HepG2 (cell line): ENCODE measurements at regions not wholly inside any gene's neighbourhood (a gene's known extent, or its start where the extent isn't known, plus 50 kb on each side); places are given as distances from the start of the nearest gene placed in this dataset.

Experiments
- ATAC-seq: fragments of 200-7000 bp; cut with Tn5 transposase; 3 replicates; pipeline ENCODE4 v1.9.1; 2020; ENCODE audit warnings: mild to moderate bottlenecking, moderate library complexity
- BruUV-seq: library from RNA; stranded (reverse); fragments of 400-500 nt; replicated peaks from 2 replicates; lab custom pipeline; 2021; lab: Mats Ljungman, UMichigan
- CTCF ChIA-PET: fragments of 300-600 bp; formaldehyde crosslinking; extraction: SDS; loops from one replicate; lab custom pipeline; 2021; ENCODE audit warnings: low total read pairs, inconsistent platforms, low intra/inter-chr PET ratio; lab: Yijun Ruan, JAX
- POLR2A ChIA-PET: fragments of 350-600 bp; sonication (Branson Sonifier 250); formaldehyde crosslinking; loops from one replicate; lab custom pipeline; 2020; ENCODE audit warnings: antibody characterized with exemption, inconsistent platforms; lab: Yijun Ruan, JAX
- DNase-seq: peaks from one replicate; pipeline ENCODE4 v3.0.0-alpha.2; 2015; ENCODE audit warnings: low spot score
- FAIRE-seq: peaks from 3 replicates; lab custom pipeline; 2011; peaks lifted over from hg19 to GRCh38; lab: Jason Lieb, UNC
- H2AFZ ChIP-seq: one replicate; pipeline ENCODE4 v1.6.1; 2011; ENCODE audit warnings: low read length, inconsistent platforms
- H3K27ac ChIP-seq: fragments of 300-600 bp; 3 replicates; pipeline ENCODE4 v1.8.0; 2011; ENCODE audit warnings: mixed run types, mild to moderate bottlenecking, mixed read lengths, low read length, inconsistent platforms; ENCODE audit not compliant: insufficient read depth; ENCODE audit errors: extremely low read length
- H3K27me3 ChIP-seq, 2 experiments: fragments of 200-600 bp in 1 of 2; 2 replicates in 1 of 2; 3 replicates in 1 of 2; pipeline versions ENCODE4 v1.6.0 to v1.8.0; 2011; ENCODE audit warnings: low read length in 2 of 2, mild to moderate bottlenecking in 2 of 2, moderate library complexity in 2 of 2, inconsistent platforms in 1 of 2; ENCODE audit not compliant: insufficient read depth in 2 of 2, control insufficient read depth in 1 of 2
- H3K36me3 ChIP-seq, 2 experiments: fragments of 200-600 bp in 1 of 2; replicated peaks in 1 of 2; 2 replicates in 1 of 2; 3 replicates in 1 of 2; pipeline versions ENCODE4 v1.5.1 to v1.8.0; 2011; ENCODE audit warnings: low read length in 2 of 2, inconsistent platforms in 1 of 2; ENCODE audit not compliant: insufficient read depth in 2 of 2, control insufficient read depth in 1 of 2
- H3K4me1 ChIP-seq: 2 replicates; pipeline ENCODE4 v1.5.1; 2012; ENCODE audit warnings: low read length, inconsistent platforms; ENCODE audit not compliant: insufficient read depth
- H3K4me2 ChIP-seq: 2 replicates; pipeline ENCODE4 v1.6.0; 2011; ENCODE audit warnings: low read depth, low read length, inconsistent platforms
- H3K4me3 ChIP-seq, 3 experiments: fragments of 200-600 bp in 1 of 3; sonication (generic), shearing (Covaris generic) in 1 of 3; replicated peaks in 1 of 3; 2 replicates each; pipeline ENCODE4 v1.5.1; 2011 to 2016; ENCODE audit warnings: low read length in 3 of 3, inconsistent platforms in 2 of 3, low read depth in 2 of 3, mild to moderate bottlenecking in 2 of 3, control low read depth in 1 of 3, mixed read lengths in 1 of 3; ENCODE audit not compliant: insufficient read depth in 1 of 3
- H3K79me2 ChIP-seq: one replicate; pipeline ENCODE4 v1.6.1; 2011; ENCODE audit warnings: low read length, inconsistent platforms; ENCODE audit not compliant: insufficient read depth
- H3K9ac ChIP-seq: 2 replicates; pipeline ENCODE4 v1.6.0; 2011; ENCODE audit warnings: mild to moderate bottlenecking, low read depth, low read length, inconsistent platforms; ENCODE audit not compliant: insufficient read depth
- H3K9me3 ChIP-seq: 2 replicates; pipeline ENCODE4 v1.5.1; 2012; ENCODE audit warnings: mild to moderate bottlenecking, low read length
- H4K20me1 ChIP-seq: 2 replicates; pipeline ENCODE4 v1.6.0; 2011; ENCODE audit warnings: inconsistent platforms, mild to moderate bottlenecking, low read length, moderate library complexity; ENCODE audit not compliant: insufficient read depth
- KDM1A ChIP-seq: IDR thresholded peaks from 2 replicates; pipeline ENCODE4 v1.6.1; 2016; ENCODE audit warnings: missing compliant biosample characterization
- KDM6A ChIP-seq: IDR thresholded peaks from 2 replicates; pipeline ENCODE4 v1.6.1; 2016; ENCODE audit warnings: low read depth
- RAD21 ChIP-seq: fragments of 450-650 bp; formaldehyde crosslinking; IDR thresholded peaks from 2 replicates; pipeline ENCODE4 v1.5.0; 2020; ENCODE audit warnings: mild to moderate bottlenecking
- RAD51 ChIP-seq: fragments of 450-650 bp; IDR thresholded peaks from 2 replicates; pipeline ENCODE4 v1.6.1; 2016; ENCODE audit warnings: borderline replicate concordance
- SMYD3 ChIP-seq: sonication (generic); formaldehyde crosslinking; IDR thresholded peaks from 2 replicates; pipeline ENCODE4 v1.8.1; 2023; ENCODE audit warnings: mild to moderate bottlenecking, missing genetic modification reagents
- TARDBP ChIP-seq: sonication (generic); formaldehyde crosslinking; IDR thresholded peaks from 2 replicates; pipeline ENCODE4 v1.8.0; 2022; ENCODE audit warnings: mild to moderate bottlenecking, missing genetic modification reagents
- TCF7 ChIP-seq: sonication (generic); IDR thresholded peaks from 2 replicates; pipeline ENCODE4 v1.6.1; 2016; ENCODE audit warnings: antibody characterized with exemption, low read depth
- TP53 ChIP-seq: sonication (generic); formaldehyde crosslinking; conservative IDR thresholded peaks from 2 replicates; pipeline ENCODE4 v1.4.0; 2020; ENCODE audit warnings: missing genetic modification reagents
- YY1 ChIP-seq: IDR thresholded peaks from 2 replicates; pipeline ENCODE4 v1.6.1; 2011; ENCODE audit warnings: low read length, low read depth, moderate library complexity, mild to moderate bottlenecking; ENCODE audit not compliant: insufficient read depth, insufficient replicate concordance
- ZNF17 ChIP-seq: sonication (generic); formaldehyde crosslinking; IDR thresholded peaks from 2 replicates; pipeline ENCODE4 v1.5.0; 2020; ENCODE audit warnings: mild to moderate bottlenecking, missing genetic modification reagents
- ZNF230 ChIP-seq: sonication (generic); formaldehyde crosslinking; IDR thresholded peaks from 2 replicates; pipeline ENCODE4 v1.4.0; 2020; ENCODE audit warnings: mild to moderate bottlenecking, missing genetic modification reagents
- ZNF274 ChIP-seq: sonication (generic); formaldehyde crosslinking; IDR thresholded peaks from 2 replicates; pipeline ENCODE4 v1.5.1; 2020; ENCODE audit warnings: mild to moderate bottlenecking, missing genetic modification reagents
- ZNF670 ChIP-seq: sonication (generic); formaldehyde crosslinking; IDR thresholded peaks from 2 replicates; pipeline ENCODE4 v1.8.0; 2022; ENCODE audit warnings: mild to moderate bottlenecking, missing genetic modification reagents, borderline replicate concordance
- ZNF678 ChIP-seq: sonication (generic); formaldehyde crosslinking; IDR thresholded peaks from 2 replicates; pipeline ENCODE4 v1.4.0; 2020; ENCODE audit warnings: mild to moderate bottlenecking, missing genetic modification reagents
- ZNF747 ChIP-seq: sonication (generic); formaldehyde crosslinking; IDR thresholded peaks from 2 replicates; pipeline ENCODE4 v1.8.1; 2023; ENCODE audit warnings: missing genetic modification reagents, mild to moderate bottlenecking, borderline replicate concordance
- ZNF776 ChIP-seq: sonication (generic); formaldehyde crosslinking; IDR thresholded peaks from 2 replicates; pipeline ENCODE4 v1.4.0; 2020; ENCODE audit warnings: mild to moderate bottlenecking, missing genetic modification reagents
- ZNF841 ChIP-seq: sonication (generic); formaldehyde crosslinking; IDR thresholded peaks from 2 replicates; pipeline ENCODE4 v1.8.1; 2023; ENCODE audit warnings: missing genetic modification reagents, borderline replicate concordance
- ZZZ3 ChIP-seq: sonication (generic); formaldehyde crosslinking; IDR thresholded peaks from 2 replicates; pipeline ENCODE4 v1.4.0; 2020; ENCODE audit warnings: missing genetic modification reagents, mild to moderate bottlenecking, borderline replicate concordance
- WGBS: methylation state at CpG from one replicate; pipeline ENCODE4 v1.1.6; 2017; ENCODE audit warnings: low lambda C conversion rate; 5-methylcytosine and 5-hydroxymethylcytosine counted together
- in situ Hi-C: cut with HindIII; loops from 2 replicates; pipeline ENCODE4 v1.10.0; 2017; ENCODE audit warnings: low pct_unique_long_range_greater_than_20kb; ENCODE audit not compliant: extremely low pct_ligation_motif_present
- intact Hi-C: fragments of 100-400 bp; cut with micrococcal nuclease; formaldehyde crosslinking; loops from one replicate; pipeline ENCODE4 v1.10.0; 2022; ENCODE audit not compliant: unreplicated experiment
- TF ChIP-seq, protein P1 (sequence below): sonication (generic); formaldehyde crosslinking; IDR thresholded peaks from 2 replicates; pipeline ENCODE4 v1.4.0; 2020; ENCODE audit warnings: mild to moderate bottlenecking, missing genetic modification reagents
- TF ChIP-seq, protein P2 (sequence below): IDR thresholded peaks from 2 replicates; pipeline ENCODE4 v1.6.1; 2012; ENCODE audit warnings: inconsistent platforms
- TF ChIP-seq, protein P3 (sequence below): sonication (generic); formaldehyde crosslinking; IDR thresholded peaks from 2 replicates; pipeline ENCODE4 v1.9.0; 2021; ENCODE audit warnings: mild to moderate bottlenecking, missing genetic modification reagents

- TF ChIP-seq ZNF841 (CRISPR knock-in tag) (no peak), ZNF274 (CRISPR knock-in tag) (no peak), ZNF670 (CRISPR knock-in tag) (no peak), ZNF230 (no peak), ZNF747 (CRISPR knock-in tag) (no peak)
These were observed 129.2 kb downstream of the FOXL1 start (continued) for GRCh38 chr16:86707581-86707980.

DNA sequence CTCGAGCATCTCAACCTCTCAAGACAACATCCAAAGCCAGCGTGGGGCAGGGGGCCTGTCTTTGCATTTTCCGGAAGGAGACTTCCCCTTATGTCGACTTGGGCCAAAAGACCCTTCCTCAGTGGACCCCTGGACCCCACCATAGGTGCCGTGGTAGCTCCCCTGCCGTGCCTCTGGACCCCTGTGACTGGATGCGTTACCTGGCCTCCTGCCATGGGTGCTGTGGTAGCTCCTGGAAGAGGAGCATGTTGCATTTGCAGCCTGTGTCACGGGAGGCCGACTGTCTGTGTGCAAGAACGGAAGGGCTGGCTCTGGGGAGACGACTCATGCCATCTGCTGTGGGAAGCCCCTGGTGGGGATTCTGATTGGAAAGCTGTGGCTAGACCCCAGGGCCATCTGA, 130.1 kb downstream of the FOXL1 start:
- no peak overlapping the region for H3K4me3 ChIP-seq
- in situ Hi-C loops: no loop called here
- peaks cover 8 to 72% of the 10 kb centered on the region in 2 experiments; a peak in 4 of 5 replicates for H3K27me3 ChIP-seq
- ATAC-seq (no peak), DNase-seq (no peak), FAIRE-seq (no peak)
- BruUV-seq: no TSS peak
- intact Hi-C loops: no loop called here
- no peak overlapping the region for H3K9ac ChIP-seq
- no peak overlapping the region for H2AFZ ChIP-seq
- no peaks in the 10 kb centered on the region for H3K36me3 ChIP-seq
- H3K4me2 ChIP-seq: no peak overlapping the region
- WGBS: 8% methylated on average over 9 of the region's 11 CpGs
- ChIA-PET CTCF (no interaction called here), POLR2A (no interaction called here)
- no peaks in the 10 kb centered on the region for H3K4me1 ChIP-seq
- no peaks in the 10 kb centered on the region for H4K20me1 ChIP-seq
- no peak overlapping the region for H3K27ac ChIP-seq
- no peaks in the 10 kb centered on the region for H3K79me2 ChIP-seq
- no peaks in the 10 kb centered on the region for H3K9me3 ChIP-seq
- no peak for TF ChIP-seq ZNF776 (CRISPR knock-in tag)
- TF ChIP-seq KDM6A (CRISPR knock-in tag): no peak
- TF ChIP-seq, protein P1, sequence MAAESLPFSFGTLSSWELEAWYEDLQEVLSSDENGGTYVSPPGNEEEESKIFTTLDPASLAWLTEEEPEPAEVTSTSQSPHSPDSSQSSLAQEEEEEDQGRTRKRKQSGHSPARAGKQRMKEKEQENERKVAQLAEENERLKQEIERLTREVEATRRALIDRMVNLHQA: no peak
- TF ChIP-seq ZZZ3 (CRISPR knock-in tag): no peak
- TF ChIP-seq ZNF678: no peak
- no peak for TF ChIP-seq SMYD3 (CRISPR knock-in tag)
- TF ChIP-seq KDM1A (CRISPR knock-in tag): no peak
- TF ChIP-seq ZNF17 (CRISPR knock-in tag): no peak
- no peak for TF ChIP-seq TARDBP (CRISPR knock-in tag)
- no peak for TF ChIP-seq RAD21 (CRISPR knock-in tag)
- TF ChIP-seq YY1: no peak
- no peak for TF ChIP-seq TCF7
- no peak for TF ChIP-seq RAD51
- TF ChIP-seq TP53: no peak
- TF ChIP-seq, protein P2, sequence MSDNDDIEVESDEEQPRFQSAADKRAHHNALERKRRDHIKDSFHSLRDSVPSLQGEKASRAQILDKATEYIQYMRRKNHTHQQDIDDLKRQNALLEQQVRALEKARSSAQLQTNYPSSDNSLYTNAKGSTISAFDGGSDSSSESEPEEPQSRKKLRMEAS: no peak
- TF ChIP-seq, protein P3, sequence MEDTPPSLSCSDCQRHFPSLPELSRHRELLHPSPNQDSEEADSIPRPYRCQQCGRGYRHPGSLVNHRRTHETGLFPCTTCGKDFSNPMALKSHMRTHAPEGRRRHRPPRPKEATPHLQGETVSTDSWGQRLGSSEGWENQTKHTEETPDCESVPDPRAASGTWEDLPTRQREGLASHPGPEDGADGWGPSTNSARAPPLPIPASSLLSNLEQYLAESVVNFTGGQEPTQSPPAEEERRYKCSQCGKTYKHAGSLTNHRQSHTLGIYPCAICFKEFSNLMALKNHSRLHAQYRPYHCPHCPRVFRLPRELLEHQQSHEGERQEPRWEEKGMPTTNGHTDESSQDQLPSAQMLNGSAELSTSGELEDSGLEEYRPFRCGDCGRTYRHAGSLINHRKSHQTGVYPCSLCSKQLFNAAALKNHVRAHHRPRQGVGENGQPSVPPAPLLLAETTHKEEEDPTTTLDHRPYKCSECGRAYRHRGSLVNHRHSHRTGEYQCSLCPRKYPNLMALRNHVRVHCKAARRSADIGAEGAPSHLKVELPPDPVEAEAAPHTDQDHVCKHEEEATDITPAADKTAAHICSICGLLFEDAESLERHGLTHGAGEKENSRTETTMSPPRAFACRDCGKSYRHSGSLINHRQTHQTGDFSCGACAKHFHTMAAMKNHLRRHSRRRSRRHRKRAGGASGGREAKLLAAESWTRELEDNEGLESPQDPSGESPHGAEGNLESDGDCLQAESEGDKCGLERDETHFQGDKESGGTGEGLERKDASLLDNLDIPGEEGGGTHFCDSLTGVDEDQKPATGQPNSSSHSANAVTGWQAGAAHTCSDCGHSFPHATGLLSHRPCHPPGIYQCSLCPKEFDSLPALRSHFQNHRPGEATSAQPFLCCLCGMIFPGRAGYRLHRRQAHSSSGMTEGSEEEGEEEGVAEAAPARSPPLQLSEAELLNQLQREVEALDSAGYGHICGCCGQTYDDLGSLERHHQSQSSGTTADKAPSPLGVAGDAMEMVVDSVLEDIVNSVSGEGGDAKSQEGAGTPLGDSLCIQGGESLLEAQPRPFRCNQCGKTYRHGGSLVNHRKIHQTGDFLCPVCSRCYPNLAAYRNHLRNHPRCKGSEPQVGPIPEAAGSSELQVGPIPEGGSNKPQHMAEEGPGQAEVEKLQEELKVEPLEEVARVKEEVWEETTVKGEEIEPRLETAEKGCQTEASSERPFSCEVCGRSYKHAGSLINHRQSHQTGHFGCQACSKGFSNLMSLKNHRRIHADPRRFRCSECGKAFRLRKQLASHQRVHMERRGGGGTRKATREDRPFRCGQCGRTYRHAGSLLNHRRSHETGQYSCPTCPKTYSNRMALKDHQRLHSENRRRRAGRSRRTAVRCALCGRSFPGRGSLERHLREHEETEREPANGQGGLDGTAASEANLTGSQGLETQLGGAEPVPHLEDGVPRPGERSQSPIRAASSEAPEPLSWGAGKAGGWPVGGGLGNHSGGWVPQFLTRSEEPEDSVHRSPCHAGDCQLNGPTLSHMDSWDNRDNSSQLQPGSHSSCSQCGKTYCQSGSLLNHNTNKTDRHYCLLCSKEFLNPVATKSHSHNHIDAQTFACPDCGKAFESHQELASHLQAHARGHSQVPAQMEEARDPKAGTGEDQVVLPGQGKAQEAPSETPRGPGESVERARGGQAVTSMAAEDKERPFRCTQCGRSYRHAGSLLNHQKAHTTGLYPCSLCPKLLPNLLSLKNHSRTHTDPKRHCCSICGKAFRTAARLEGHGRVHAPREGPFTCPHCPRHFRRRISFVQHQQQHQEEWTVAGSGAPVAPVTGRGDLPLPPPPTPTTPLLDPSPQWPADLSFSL (CRISPR knock-in tag): no peak
